AG04449 (cell line): ENCODE measurements at regions not wholly inside any gene's neighbourhood (a gene's known extent, or its start where the extent isn't known, plus 50 kb on each side); places are given as distances from the start of the nearest gene placed in this dataset.

Experiments used
- CTCF ChIA-PET: fragments of 350-600 bp; formaldehyde crosslinking; extraction: SDS; loops from one replicate; lab custom pipeline; 2021; ENCODE audit warnings: antibody characterized with exemption; lab: Yijun Ruan, JAX
- POLR2A ChIA-PET: fragments of 400-600, 350-600 bp; formaldehyde crosslinking; extraction: SDS; loops from one replicate; lab custom pipeline; 2020; ENCODE audit warnings: antibody characterized with exemption, inconsistent platforms; lab: Yijun Ruan, JAX
- DNase-seq: peaks from one replicate; pipeline ENCODE4 v3.0.0-alpha.2; 2010; ENCODE audit warnings: low read depth, low spot score
- H3K4me3 ChIP-seq: 2 replicates; pipeline ENCODE4 v1.5.1; 2011; ENCODE audit warnings: low read depth, mild to moderate bottlenecking, control low read depth, low read length
- CTCF ChIP-seq: IDR thresholded peaks from one replicate; pipeline ENCODE4 v1.5.1; 2011; ENCODE audit warnings: mild to moderate bottlenecking, moderate library complexity, low read length, control low read depth, inconsistent platforms; ENCODE audit not compliant: insufficient read depth; ENCODE audit errors: missing control alignments

- CTCF ChIA-PET = interaction anchor here (1.0 kb wide), 1 partner anchor 332 kb away, joined by 3 read pairs; no protein-coding TSS in a partner anchor
- no peak for DNase-seq
These were observed 463.0 kb downstream of the AGTPBP1 start for GRCh38 chr9:85278769-85279168.

GRCh38 chr9:85276741-85277140 lies 465.0 kb downstream of the AGTPBP1 start:
- POLR2A ChIA-PET = no interaction called here
- CTCF ChIA-PET = no interaction called here

More at GRCh38 chr9:85278769-85279168, 463.0 kb downstream of the AGTPBP1 start:
- POLR2A ChIA-PET = no interaction called here
- no peak for TF ChIP-seq CTCF
- no peak overlapping the region for H3K4me3 ChIP-seq

GRCh38 chr9:85269811-85270210 lies 471.9 kb downstream of the AGTPBP1 start:
- no peak for TF ChIP-seq CTCF
- no peak for DNase-seq
- no peak overlapping the region for H3K4me3 ChIP-seq
- POLR2A ChIA-PET = no interaction called here
- CTCF ChIA-PET = no interaction called here

More at GRCh38 chr9:85276741-85277140, 465.0 kb downstream of the AGTPBP1 start:
- no peak overlapping the region for H3K4me3 ChIP-seq
- no peak for DNase-seq
- no peak for TF ChIP-seq CTCF

GRCh38 chr9:85268131-85268530 lies 473.6 kb downstream of the AGTPBP1 start:
- CTCF ChIA-PET = no interaction called here
- no peak overlapping the region for H3K4me3 ChIP-seq
- no peak for DNase-seq
- POLR2A ChIA-PET = no interaction called here
- TF ChIP-seq CTCF = no peak

- no peak overlapping the region for H3K4me3 ChIP-seq
- ChIA-PET POLR2A (no interaction called here), CTCF (no interaction called here)
- no peak for TF ChIP-seq CTCF
- DNase-seq = no peak
These were observed 477.1 kb downstream of the AGTPBP1 start for GRCh38 chr9:85264695-85265094.

GRCh38 chr9:85263288-85263687 lies 478.5 kb downstream of the AGTPBP1 start:
- H3K4me3 ChIP-seq = no peak overlapping the region
- no peak for TF ChIP-seq CTCF
- ChIA-PET POLR2A (no interaction called here), CTCF (interaction anchor here (0.8 to 3.0 kb wide), 3 partner anchors 30 to 866 kb away, joined by 3 to 13 read pairs (median 6); no protein-coding TSS in a partner anchor)
- DNase-seq = no peak
